HepG2 (cell line): ENCODE measurements at regions not wholly inside any gene's neighbourhood (a gene's known extent, or its start where the extent isn't known, plus 50 kb on each side); places are given as distances from the start of the nearest gene placed in this dataset.

Experiments used
- ATAC-seq: fragments of 200-7000 bp; cut with Tn5 transposase; 3 replicates; pipeline ENCODE4 v1.9.1; 2020; ENCODE audit warnings: mild to moderate bottlenecking, moderate library complexity
- BruUV-seq: library from RNA; stranded (reverse); fragments of 400-500 nt; replicated peaks from 2 replicates; lab custom pipeline; 2021; lab: Mats Ljungman, UMichigan
- CTCF ChIA-PET: fragments of 300-600 bp; formaldehyde crosslinking; extraction: SDS; loops from one replicate; lab custom pipeline; 2021; ENCODE audit warnings: low total read pairs, inconsistent platforms, low intra/inter-chr PET ratio; lab: Yijun Ruan, JAX
- POLR2A ChIA-PET: fragments of 350-600 bp; sonication (Branson Sonifier 250); formaldehyde crosslinking; loops from one replicate; lab custom pipeline; 2020; ENCODE audit warnings: antibody characterized with exemption, inconsistent platforms; lab: Yijun Ruan, JAX
- DNase-seq: peaks from one replicate; pipeline ENCODE4 v3.0.0-alpha.2; 2015; ENCODE audit warnings: low spot score
- FAIRE-seq: peaks from 3 replicates; lab custom pipeline; 2011; peaks lifted over from hg19 to GRCh38; lab: Jason Lieb, UNC
- H2AFZ ChIP-seq: one replicate; pipeline ENCODE4 v1.6.1; 2011; ENCODE audit warnings: low read length, inconsistent platforms
- H3K27ac ChIP-seq: fragments of 300-600 bp; 3 replicates; pipeline ENCODE4 v1.8.0; 2011; ENCODE audit warnings: mixed run types, mild to moderate bottlenecking, mixed read lengths, low read length, inconsistent platforms; ENCODE audit not compliant: insufficient read depth; ENCODE audit errors: extremely low read length
- H3K27me3 ChIP-seq, 2 experiments: fragments of 200-600 bp in 1 of 2; 2 replicates in 1 of 2; 3 replicates in 1 of 2; pipeline versions ENCODE4 v1.6.0 to v1.8.0; 2011; ENCODE audit warnings: low read length in 2 of 2, mild to moderate bottlenecking in 2 of 2, moderate library complexity in 2 of 2, inconsistent platforms in 1 of 2; ENCODE audit not compliant: insufficient read depth in 2 of 2, control insufficient read depth in 1 of 2
- H3K36me3 ChIP-seq, 2 experiments: fragments of 200-600 bp in 1 of 2; replicated peaks in 1 of 2; 2 replicates in 1 of 2; 3 replicates in 1 of 2; pipeline versions ENCODE4 v1.5.1 to v1.8.0; 2011; ENCODE audit warnings: low read length in 2 of 2, inconsistent platforms in 1 of 2; ENCODE audit not compliant: insufficient read depth in 2 of 2, control insufficient read depth in 1 of 2
- H3K4me1 ChIP-seq: 2 replicates; pipeline ENCODE4 v1.5.1; 2012; ENCODE audit warnings: low read length, inconsistent platforms; ENCODE audit not compliant: insufficient read depth
- H3K4me2 ChIP-seq: 2 replicates; pipeline ENCODE4 v1.6.0; 2011; ENCODE audit warnings: low read depth, low read length, inconsistent platforms
- H3K4me3 ChIP-seq, 3 experiments: fragments of 200-600 bp in 1 of 3; sonication (generic), shearing (Covaris generic) in 1 of 3; replicated peaks in 1 of 3; 2 replicates each; pipeline ENCODE4 v1.5.1; 2011 to 2016; ENCODE audit warnings: low read length in 3 of 3, inconsistent platforms in 2 of 3, low read depth in 2 of 3, mild to moderate bottlenecking in 2 of 3, control low read depth in 1 of 3, mixed read lengths in 1 of 3; ENCODE audit not compliant: insufficient read depth in 1 of 3
- H3K79me2 ChIP-seq: one replicate; pipeline ENCODE4 v1.6.1; 2011; ENCODE audit warnings: low read length, inconsistent platforms; ENCODE audit not compliant: insufficient read depth
- H3K9ac ChIP-seq: 2 replicates; pipeline ENCODE4 v1.6.0; 2011; ENCODE audit warnings: mild to moderate bottlenecking, low read depth, low read length, inconsistent platforms; ENCODE audit not compliant: insufficient read depth
- H3K9me3 ChIP-seq: 2 replicates; pipeline ENCODE4 v1.5.1; 2012; ENCODE audit warnings: mild to moderate bottlenecking, low read length
- H4K20me1 ChIP-seq: 2 replicates; pipeline ENCODE4 v1.6.0; 2011; ENCODE audit warnings: inconsistent platforms, mild to moderate bottlenecking, low read length, moderate library complexity; ENCODE audit not compliant: insufficient read depth
- HOMEZ ChIP-seq: IDR thresholded peaks from 2 replicates; pipeline ENCODE4 v1.6.1; 2016; ENCODE audit warnings: low read depth
- HOXA5 ChIP-seq: sonication (generic); formaldehyde crosslinking; IDR thresholded peaks from 2 replicates; pipeline ENCODE4 v1.4.0; 2020; ENCODE audit warnings: missing genetic modification reagents
- NPAS2 ChIP-seq: sonication (generic); formaldehyde crosslinking; IDR thresholded peaks from 2 replicates; pipeline ENCODE4 v1.8.0; 2022; ENCODE audit warnings: mild to moderate bottlenecking, missing genetic modification reagents, borderline replicate concordance
- ONECUT2 ChIP-seq: sonication (generic); formaldehyde crosslinking; IDR thresholded peaks from 2 replicates; pipeline ENCODE4 v1.4.0; 2020; ENCODE audit warnings: missing genetic modification reagents
- PRDM10 ChIP-seq: sonication (generic); formaldehyde crosslinking; IDR thresholded peaks from 2 replicates; pipeline ENCODE4 v1.4.0; 2020; ENCODE audit warnings: low read depth, missing genetic modification reagents
- RARG ChIP-seq: sonication (generic); formaldehyde crosslinking; IDR thresholded peaks from 2 replicates; pipeline ENCODE4 v1.4.0; 2020; ENCODE audit warnings: low read depth, mild to moderate bottlenecking, missing genetic modification reagents
- ZBTB1 ChIP-seq: sonication (generic); formaldehyde crosslinking; IDR thresholded peaks from 2 replicates; pipeline ENCODE4 v1.4.0; 2020; ENCODE audit warnings: missing genetic modification reagents, borderline replicate concordance
- ZNF232 ChIP-seq: sonication (generic); formaldehyde crosslinking; IDR thresholded peaks from 2 replicates; pipeline ENCODE4 v1.4.0; 2020; ENCODE audit warnings: missing genetic modification reagents, borderline replicate concordance
- ZXDC ChIP-seq: sonication (generic); formaldehyde crosslinking; IDR thresholded peaks from 2 replicates; pipeline ENCODE4 v1.5.0; 2020; ENCODE audit warnings: mild to moderate bottlenecking, missing genetic modification reagents
- WGBS: methylation state at CpG from one replicate; pipeline ENCODE4 v1.1.6; 2017; ENCODE audit warnings: low lambda C conversion rate; 5-methylcytosine and 5-hydroxymethylcytosine counted together
- in situ Hi-C: cut with HindIII; loops from 2 replicates; pipeline ENCODE4 v1.10.0; 2017; ENCODE audit warnings: low pct_unique_long_range_greater_than_20kb; ENCODE audit not compliant: extremely low pct_ligation_motif_present
- intact Hi-C: fragments of 100-400 bp; cut with micrococcal nuclease; formaldehyde crosslinking; loops from one replicate; pipeline ENCODE4 v1.10.0; 2022; ENCODE audit not compliant: unreplicated experiment
- TF ChIP-seq, protein P1 (sequence below): IDR thresholded peaks from 2 replicates; pipeline ENCODE4 v1.6.1; 2016; ENCODE audit warnings: low read depth, borderline replicate concordance
- TF ChIP-seq, protein P2 (sequence below): sonication (generic); formaldehyde crosslinking; IDR thresholded peaks from 2 replicates; pipeline ENCODE4 v1.4.0; 2020; ENCODE audit warnings: mild to moderate bottlenecking, missing genetic modification reagents
- TF ChIP-seq, protein P3 (sequence below): sonication (generic); formaldehyde crosslinking; IDR thresholded peaks from 2 replicates; pipeline ENCODE4 v1.4.0; 2020; ENCODE audit warnings: missing genetic modification reagents

- no TSS peak for BruUV-seq
- H4K20me1 ChIP-seq, result no peaks in the 10 kb centered on the region
- CTCF ChIA-PET, result no interaction called here
- H3K27ac ChIP-seq, result no peak overlapping the region
- FAIRE-seq, result no peak
- H3K27me3 ChIP-seq, result peaks cover 5 to 54% of the 10 kb centered on the region in 2 experiments; a peak in 4 of 5 replicates
- intact Hi-C loops, result no loop called here
- 30% methylated on average over 15 of the region's 19 CpGs for WGBS
- no peak overlapping the region for H2AFZ ChIP-seq
- H3K4me1 ChIP-seq, result no peaks in the 10 kb centered on the region
- no peaks in the 10 kb centered on the region for H3K79me2 ChIP-seq
- no peak for ATAC-seq
- TF ChIP-seq, protein P1, sequence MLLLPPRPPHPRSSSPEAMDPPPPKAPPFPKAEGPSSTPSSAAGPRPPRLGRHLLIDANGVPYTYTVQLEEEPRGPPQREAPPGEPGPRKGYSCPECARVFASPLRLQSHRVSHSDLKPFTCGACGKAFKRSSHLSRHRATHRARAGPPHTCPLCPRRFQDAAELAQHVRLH (CRISPR knock-in tag), result no peak
- TF ChIP-seq NPAS2, result no peak
- no peak for TF ChIP-seq ZXDC (CRISPR knock-in tag)
- TF ChIP-seq ONECUT2 (CRISPR knock-in tag), result no peak
- TF ChIP-seq RARG, result no peak
- TF ChIP-seq, protein P2, sequence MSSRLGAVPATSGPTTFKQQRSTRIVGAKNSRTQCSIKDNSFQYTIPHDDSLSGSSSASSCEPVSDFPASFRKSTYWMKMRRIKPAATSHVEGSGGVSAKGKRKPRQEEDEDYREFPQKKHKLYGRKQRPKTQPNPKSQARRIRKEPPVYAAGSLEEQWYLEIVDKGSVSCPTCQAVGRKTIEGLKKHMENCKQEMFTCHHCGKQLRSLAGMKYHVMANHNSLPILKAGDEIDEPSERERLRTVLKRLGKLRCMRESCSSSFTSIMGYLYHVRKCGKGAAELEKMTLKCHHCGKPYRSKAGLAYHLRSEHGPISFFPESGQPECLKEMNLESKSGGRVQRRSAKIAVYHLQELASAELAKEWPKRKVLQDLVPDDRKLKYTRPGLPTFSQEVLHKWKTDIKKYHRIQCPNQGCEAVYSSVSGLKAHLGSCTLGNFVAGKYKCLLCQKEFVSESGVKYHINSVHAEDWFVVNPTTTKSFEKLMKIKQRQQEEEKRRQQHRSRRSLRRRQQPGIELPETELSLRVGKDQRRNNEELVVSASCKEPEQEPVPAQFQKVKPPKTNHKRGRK (CRISPR knock-in tag), result no peak
- TF ChIP-seq, protein P3, sequence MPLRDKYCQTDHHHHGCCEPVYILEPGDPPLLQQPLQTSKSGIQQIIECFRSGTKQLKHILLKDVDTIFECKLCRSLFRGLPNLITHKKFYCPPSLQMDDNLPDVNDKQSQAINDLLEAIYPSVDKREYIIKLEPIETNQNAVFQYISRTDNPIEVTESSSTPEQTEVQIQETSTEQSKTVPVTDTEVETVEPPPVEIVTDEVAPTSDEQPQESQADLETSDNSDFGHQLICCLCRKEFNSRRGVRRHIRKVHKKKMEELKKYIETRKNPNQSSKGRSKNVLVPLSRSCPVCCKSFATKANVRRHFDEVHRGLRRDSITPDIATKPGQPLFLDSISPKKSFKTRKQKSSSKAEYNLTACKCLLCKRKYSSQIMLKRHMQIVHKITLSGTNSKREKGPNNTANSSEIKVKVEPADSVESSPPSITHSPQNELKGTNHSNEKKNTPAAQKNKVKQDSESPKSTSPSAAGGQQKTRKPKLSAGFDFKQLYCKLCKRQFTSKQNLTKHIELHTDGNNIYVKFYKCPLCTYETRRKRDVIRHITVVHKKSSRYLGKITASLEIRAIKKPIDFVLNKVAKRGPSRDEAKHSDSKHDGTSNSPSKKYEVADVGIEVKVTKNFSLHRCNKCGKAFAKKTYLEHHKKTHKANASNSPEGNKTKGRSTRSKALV, result no peak
- TF ChIP-seq HOMEZ (CRISPR knock-in tag), result no peak
- no peak for TF ChIP-seq PRDM10 (CRISPR knock-in tag)
- TF ChIP-seq ZBTB1 (CRISPR knock-in tag), result no peak
- no peak for TF ChIP-seq HOXA5 (CRISPR knock-in tag)
- TF ChIP-seq ZNF232 (CRISPR knock-in tag), result no peak
- TF ChIP-seq, all 625 proteins: peak for 0
- no peak for DNase-seq
- no peaks in the 10 kb centered on the region for H3K36me3 ChIP-seq
- in situ Hi-C loops, result no loop called here
- POLR2A ChIA-PET, result no interaction called here
- H3K4me2 ChIP-seq, result no peak overlapping the region
- no peaks in the 10 kb centered on the region for H3K9me3 ChIP-seq
- H3K4me3 ChIP-seq, result no peak overlapping the region
- H3K9ac ChIP-seq, result no peak overlapping the region
Observed at GRCh38 chr10:71067098-71067740, 145.2 kb upstream of the UNC5B start.
